ENCODE measurements at regions not wholly inside any gene's neighbourhood (a gene's known extent, or its start where the extent isn't known, plus 50 kb on each side); places are given as distances from the start of the nearest gene placed in this dataset.

DNA sequence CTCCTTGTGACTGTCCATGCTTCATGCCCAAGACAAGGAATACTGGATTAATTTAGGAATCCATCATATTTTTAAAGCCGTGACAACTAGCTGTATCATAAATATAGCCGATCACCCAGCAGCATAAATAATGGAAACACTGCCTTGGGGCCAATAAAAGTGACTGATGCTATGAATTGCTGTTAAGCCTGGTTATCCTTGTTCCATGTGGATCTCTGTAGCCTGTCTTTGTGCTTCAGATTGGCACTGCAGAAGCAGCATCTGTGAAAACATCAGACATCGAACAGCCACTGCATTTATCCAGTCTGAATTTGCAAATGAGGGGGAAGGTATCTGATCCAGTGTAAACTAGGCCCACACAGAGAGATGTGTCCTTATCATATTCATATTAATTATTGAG, 1181.8 kb downstream of the SORCS1 start:
- no peak for DNase-seq

DNA sequence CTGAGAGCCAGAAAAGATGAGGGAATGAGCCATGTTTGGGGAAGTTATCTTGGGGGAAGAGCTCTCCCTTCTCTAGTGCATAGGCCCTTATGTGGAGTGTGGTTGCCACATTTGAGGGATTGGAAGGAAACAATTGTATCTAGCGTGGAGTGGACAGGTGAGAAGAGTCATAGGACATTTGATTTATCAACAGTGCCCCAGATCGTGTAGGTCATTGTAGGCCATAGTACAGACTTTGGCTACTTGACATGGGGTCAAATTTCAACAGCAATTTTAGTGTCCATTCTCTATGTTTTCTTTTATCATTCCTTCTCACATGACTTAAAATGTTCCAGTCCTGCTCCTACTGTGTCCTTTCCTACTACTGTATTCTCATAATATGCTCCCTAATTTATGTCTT, 1182.8 kb downstream of the SORCS1 start:
- DNase-seq, result no peak

DNA sequence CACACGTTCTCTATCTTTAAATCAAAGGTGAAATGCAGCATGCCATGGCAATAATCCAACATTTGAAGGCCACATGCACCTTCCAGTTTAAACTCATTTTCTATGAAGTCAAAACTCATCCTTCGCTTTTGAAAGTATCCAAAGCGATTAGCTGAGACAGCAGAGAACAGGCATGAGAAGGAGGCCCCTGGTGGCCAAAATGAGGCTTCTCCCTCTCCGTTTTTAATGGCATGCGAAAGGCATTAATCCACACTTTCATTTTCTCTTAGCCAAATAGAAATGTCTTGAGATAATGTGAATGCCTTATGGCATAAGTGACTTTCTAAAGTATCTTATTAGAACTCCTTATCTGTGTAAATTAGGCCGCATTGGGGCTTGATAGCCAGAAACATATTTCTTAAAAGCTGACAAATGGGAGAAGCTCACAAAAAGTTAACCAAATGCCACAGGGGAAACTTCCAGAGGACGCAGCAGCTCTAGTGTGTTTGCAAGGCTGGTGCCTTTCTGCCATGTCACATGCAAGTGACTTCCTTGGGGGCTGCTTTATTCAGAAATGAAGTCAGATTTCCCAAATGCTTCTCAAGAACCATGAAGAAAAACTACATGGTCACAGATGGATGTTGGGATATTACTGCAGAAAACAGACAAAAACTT, 1189.6 kb downstream of the SORCS1 start:
- DNase-seq, result peak in 2 of 3 donors; percentile 30 to 66

DNA sequence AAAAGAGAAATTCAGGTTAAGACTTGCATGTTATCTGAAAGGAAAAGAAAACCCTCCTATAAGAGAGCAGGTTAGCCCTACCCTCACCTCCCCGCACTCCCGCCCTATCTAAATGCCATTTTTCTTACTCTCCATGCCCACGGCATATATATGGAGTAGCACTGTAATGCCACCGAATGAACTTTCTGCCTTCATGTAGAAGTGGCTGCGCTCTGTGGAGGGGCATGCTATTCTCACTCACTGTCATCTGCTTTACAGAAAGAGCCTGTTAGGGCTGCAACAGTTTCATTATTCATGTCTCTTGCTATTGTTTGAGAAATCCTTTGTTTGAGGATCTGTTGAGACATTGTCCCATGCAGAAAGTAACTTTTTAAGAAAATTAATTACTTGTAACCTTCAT, 1190.6 kb downstream of the SORCS1 start:
- no peak for DNase-seq

DNA sequence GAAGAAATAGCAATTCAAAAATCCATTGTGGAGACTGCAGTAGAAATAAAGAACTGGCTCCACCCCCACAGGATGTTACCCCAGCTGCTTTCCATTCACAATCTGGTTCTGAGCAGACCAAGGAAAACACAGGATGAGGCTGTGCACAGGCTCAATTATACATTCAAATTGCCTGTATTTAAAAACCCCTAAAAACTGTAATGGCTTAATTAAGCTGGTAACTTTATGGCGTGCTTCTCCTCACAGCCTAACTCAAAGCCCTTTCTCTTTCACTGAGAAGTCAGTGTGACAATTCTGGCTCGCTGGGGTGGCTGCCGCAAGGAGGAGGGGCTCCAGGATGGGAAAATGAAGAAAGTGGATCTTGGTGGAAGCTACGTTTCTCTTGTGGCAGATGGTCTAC, 1191.1 kb downstream of the SORCS1 start:
- DNase-seq, result peak in 1 of 3 donors; percentile 75

DNA sequence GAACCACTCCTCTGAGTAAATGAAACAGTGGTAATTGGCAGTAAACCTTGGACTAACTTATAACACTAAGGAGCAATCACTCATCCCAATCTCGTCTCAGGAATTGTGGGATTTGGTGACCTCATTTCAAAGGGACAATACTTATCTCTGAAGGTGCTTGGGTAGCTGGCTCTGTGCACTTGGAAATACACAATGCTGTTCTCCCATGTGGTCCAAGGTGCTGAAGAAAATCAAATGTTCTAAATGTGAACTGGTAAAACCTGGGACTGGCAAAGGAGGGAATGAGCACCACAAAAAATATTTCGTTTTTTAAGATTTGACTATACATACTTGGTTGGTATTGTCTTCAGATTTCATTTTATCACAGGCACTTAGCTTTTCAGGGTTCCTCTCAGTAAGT, 1193.0 kb downstream of the SORCS1 start:
- DNase-seq, result no peak

DNA sequence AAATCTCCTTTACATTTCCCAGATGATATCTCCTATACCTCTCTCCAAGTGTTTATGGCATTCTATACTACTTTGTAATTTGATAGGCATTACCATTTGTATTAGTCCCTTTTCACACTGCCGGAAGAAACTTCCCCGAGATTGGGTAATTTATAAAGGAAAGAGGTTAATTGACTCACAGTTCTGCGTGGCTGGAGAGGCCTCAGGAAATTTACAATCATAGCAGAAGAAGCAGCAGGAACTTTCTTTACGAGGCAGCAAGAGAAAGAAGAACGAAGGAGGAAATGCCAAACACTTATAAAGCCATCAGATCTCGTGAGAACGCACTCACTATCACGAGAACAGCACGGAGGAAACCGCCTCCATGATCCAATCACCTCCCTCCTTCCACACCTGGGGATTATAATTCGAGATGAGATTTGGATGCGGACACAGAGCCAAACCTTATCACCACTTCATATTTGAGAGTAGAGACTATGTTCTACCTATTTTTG, 1194.6 kb downstream of the SORCS1 start:
- no peak for DNase-seq

DNA sequence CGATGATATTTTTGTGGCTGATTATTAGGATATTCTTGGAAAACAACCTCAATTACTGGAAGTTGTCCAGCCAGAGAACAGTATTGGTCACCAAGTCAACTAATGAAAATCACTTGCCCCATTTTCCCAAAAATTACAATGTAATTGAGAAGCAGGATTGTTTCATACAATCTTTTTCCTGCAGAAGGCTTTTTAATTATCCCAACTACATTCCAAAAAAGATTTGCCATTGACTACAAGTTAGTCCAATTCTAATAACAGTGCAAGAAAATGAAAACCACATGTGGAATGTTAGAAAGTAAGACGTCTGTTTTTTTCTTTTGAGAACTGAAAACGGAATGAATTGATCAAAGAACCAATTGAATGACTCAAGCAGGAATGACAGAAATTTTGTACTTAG, 1195.8 kb downstream of the SORCS1 start:
- DNase-seq, result peak in 1 of 3 donors; percentile 42

DNA sequence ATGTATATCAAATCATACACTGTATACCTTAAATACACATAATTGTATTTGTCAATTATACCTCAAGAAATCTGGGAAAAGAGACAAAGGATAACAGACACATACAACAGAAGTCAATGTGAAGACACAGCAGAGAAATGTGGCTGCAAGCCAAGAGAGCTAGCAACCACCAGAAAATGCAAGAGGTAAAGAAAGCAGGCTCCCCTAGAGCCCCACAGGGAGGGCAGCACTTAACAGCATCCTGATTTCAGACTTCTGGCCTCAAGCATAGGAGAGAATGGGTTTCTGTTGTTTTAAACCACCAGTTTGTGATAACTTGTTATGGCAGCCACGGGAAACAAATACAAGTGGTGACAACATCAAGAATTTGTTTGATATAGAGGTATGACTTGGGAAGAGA, 1197.2 kb downstream of the SORCS1 start:
- no peak for DNase-seq

DNA sequence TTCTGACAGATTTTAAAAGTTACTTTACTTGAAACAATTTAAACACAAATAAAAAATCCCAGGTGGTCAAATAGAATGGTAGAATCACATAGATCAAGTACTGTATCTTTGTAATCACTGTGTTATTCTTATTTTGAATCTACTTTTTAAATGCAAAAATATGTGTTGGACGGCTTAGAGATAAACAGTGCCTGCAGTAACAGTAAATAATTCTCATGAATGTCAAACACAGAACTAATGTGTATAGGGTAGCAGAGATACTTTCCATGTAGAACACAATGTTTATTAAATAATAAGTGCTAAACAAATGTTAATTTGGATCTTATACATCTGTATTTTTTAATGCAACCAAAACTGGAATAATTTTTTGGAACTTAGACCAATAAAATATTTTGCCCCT, 1199.4 kb downstream of the SORCS1 start:
- DNase-seq, result no peak

DNA sequence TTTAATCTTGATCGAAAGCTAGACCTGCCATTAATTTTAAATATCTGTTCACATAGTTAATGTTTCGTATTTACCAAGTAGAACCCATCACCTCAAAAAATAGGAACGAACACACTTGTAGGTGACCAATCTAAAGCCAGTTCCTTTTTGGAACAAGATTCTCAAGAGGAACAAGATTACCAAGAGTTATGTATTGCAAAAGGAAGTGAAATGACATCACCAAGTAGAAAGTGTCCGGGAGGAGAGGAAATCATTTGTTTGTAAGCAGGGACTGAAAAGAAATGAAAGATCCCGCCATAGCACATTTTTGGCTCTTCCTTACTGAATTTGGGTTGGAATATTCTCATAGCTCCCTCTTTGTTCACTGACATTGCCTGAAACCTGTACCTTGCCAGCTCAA, 1200.5 kb downstream of the SORCS1 start:
- DNase-seq, result no peak

DNA sequence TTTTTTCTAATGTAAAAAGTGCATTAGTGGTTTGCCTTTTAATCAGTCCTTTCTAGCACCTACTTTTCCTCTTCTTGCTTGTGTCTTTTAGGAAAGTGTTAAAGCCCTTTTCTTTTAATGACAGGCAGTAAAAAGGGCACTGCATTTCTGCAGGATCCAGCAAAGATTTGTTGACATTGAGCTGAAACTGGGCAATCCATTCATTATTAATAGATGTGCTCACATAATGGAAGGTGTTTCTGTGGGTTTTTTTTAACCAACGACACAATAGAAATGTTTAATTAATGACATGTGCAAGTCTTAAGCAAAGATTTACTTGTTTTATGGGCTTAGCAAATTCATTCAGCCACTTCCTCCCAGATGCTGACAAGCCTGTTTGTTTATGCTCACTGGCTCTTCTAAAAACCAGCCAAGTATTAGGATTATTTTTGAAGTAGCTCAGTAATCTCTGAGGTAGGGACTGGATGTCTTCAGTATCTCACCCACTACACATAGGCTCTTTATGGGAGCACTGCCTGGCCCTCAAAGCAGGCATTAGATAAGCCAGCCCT, 1201.1 kb downstream of the SORCS1 start:
- DNase-seq, result no peak

DNA sequence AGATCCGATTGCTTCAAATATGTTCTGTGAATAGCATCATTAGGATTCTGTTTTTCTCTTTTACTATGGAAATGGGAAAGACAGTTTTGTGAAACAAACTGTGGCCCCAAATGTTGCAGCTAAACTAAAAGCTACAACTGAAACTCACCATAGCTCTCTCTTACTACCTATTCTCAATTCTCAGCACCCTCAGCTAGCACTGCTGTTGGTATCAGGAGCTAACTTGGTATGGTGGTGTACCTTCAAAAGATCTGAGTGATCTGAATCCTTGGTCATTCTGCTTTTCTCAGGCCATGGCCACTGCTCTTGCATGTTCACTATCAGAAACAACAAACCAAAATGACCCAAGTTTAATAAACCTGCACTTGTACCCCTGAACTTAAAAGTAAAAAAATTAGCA, 1208.0 kb downstream of the SORCS1 start:
- no peak for DNase-seq

DNA sequence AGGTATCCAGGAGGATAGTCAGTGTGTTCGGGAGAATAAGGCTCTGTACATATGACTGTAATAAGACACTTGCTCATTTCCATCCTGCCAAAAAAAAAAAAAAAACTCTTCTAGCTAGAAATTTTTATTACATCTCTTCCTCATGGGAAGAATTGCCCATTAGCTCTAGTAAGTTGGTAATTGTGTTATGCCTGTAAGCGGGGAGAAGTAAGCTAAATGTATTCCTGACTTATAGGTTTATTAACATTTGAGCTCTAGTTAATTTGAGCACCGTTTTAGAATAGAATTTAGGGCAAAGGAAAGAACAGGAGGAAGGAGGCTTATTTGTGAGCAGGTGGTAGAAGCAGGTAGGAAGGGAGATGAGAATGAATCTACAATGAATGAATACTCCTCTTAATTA, 1210.6 kb downstream of the SORCS1 start:
- DNase-seq, result no peak

DNA sequence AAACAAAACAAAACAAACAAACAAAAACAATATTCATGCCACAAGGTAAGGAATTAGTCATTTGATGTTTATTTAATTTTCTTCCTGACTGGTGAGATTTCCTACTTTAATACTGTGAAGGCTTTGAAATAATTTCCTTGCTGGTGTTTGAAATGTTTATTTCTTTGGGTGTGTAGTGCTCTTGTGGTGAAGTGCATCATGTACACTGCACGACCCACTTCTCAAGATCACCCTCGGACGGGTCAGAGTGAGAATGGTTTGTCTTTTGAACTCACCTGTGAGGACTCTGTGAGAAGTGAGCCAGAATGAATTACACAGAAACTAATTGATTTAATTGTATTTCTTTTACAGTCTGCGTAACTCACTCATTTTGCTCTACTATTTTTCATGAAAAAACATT, 1211.5 kb downstream of the SORCS1 start:
- no peak for DNase-seq

DNA sequence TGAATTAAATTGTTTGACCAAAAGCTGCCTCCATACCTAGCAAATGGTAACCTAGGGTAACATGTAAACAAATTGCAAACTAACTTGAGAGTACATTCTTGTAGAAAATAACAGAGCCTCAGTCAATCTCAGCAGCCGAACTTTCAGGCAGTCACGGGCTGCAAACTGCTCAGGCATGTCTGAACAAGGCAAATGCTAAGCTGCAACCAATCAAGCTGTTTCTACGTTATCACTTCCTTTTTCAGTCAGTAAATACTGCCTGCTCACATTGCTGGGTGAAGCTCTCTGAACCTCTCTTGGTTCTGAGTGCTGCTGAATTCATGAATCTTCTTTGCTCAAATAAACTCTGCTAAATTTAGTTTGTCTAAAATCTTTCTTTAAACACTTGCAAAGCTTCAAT, 1212.4 kb downstream of the SORCS1 start:
- DNase-seq, result peak in 2 of 3 donors; percentile 30 to 59

DNA sequence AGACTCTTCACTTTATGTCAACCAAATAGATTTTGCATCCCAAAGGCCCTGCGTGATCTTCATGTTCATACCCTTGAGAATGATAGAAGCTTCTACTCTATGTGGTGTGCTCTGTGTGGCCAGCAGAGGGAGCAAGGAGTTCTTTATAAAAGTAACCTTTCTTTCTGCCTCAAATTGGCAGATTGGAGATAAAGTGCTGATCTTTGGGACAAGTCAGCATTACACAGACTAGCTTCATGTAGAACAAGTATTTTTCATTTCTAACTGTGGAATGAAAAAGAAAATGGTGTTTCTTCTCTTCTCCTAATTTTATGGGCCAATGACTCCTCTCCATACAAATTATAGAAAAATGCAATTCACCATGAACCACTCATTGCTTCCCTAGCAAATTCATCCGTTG, 1214.1 kb downstream of the SORCS1 start:
- DNase-seq, result peak; percentile 53 to 82 (median 69)

DNA sequence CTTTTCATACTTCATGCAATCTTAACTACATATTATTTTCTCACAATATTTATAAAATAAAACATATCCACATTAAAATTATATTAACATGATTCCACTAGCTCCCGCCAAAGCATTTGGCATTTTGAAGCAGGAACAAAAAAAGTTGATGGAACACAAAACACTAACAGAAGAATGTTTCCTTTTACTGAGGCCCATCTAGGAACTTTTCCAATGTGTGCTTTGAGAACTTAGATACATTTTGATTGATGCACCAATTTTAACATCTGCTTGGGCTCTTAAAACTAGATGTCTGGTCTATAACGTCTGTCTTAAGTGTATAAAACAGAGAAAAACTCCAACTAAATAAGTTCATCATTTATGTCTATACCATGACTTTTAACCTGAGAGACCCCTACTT, 1214.8 kb downstream of the SORCS1 start:
- DNase-seq, result peak in 2 of 3 donors; percentile 49 to 78

DNA sequence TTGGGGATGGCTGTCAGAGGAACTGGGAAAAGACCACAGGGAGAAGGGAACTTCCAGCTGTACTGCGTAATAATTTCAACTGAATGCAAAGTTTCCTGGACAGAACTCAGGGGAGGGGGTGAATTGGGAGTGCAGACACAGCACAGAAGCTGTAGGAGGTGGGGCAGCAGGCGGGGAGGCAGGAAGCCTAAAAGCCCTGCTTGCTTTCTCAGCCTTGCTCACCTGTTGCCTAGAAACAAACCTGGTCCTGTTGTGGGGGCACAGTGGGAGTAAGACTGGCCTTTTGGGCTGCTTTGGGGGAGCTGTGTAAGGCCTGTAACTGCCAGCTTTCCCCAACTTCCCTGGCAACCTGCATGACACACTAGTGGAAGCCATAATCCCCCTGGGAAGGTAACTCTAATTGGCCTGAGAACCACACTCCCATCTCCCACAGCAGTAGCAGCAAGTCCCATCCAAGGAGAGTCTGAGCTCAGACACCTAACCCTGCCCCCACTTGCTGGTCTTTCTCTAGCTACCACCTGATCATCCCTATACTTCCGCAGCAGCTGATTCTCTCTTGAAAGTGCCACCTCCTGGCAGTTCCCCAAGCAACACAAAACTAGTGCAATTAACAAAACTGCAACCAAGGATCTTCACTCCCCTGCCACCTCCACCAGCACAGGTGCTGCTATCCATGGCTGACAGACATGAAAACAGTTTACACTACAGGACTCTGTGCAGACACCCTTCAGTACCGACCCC, 1239.3 kb downstream of the SORCS1 start:
- DNase-seq, result no peak

DNA sequence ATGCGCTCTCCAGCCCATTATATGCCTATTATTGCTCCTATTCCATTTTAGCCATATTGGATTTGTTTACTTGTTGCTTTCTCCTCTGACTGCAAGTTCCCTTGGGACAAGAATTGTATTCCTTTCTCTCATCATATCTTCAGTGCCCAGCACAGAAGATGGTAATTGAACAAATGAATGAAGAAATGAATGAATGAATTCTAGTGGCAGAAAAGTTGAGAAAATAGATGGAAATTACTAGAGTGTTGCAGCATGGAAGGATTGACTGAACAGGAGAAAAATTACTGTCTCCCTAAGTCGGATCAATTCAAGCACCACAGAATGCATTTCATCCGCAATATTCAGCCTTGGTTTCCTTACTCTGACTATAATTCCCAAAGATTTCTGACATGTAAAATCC, 1243.2 kb downstream of the SORCS1 start:
- no peak for DNase-seq

DNA sequence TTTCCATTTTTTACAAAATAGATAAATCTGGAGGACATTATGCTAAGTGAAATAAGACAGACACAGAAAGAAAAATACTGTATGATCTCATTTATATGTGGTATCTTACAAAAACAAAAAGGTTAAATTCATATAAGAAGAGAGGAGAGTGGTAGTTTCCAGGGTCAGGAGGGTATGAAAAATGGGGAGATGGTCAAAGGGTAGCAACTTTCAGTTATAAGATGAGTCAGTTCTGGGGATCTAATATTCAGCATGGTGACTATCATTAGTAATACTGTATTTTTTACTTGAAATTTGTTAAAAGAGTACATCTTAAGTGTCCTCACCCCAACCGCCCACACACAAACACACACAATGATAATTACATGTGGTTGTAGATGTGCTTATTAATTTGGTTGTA, 1250.1 kb downstream of the SORCS1 start:
- DNase-seq, result no peak

DNA sequence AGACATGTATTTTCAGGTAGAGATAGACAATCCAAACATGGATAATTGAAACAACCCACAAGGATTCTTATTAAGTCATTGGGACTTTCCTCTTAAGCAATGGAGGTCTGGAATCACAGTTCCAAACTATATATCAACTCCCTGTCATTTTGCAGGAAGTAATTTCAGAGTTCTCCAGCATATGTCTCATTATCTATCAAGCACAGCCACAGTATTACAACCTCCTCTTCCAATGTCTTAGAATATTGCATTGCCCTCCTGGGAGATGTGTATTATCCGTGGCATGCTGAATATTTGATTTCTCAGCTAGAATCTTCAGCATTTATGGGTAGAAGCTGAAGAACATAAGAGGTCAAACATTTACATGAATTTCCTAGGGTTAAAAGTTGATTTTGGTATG, 1255.8 kb downstream of the SORCS1 start:
- DNase-seq, result no peak

DNA sequence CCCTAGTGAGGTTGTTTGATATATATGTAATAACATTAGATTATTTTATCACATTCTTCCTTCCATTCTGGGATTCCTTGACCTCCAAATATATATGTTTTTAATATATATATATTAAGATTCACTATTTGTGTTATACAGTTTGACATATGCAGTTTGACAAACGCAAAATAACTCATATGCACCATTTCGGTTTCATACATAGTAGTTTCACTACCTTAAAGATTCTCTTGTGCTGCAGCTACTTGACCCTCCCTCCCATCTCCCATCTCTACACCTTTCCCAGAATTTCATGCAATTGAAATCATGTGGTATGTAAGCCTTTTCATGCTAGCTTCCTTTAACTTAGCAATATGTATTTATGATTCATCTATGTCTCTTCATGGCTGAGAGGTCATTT, 1244.4 kb downstream of the SORCS3 start:
- DNase-seq, result no peak

Measured in muscle of back (tissue), 3 donors.